SK-N-SH treated with all-trans-retinoic acid at 6 μM for 48 hours (cell line): ENCODE measurements at regions not wholly inside any gene's neighbourhood (a gene's known extent, or its start where the extent isn't known, plus 50 kb on each side); places are given as distances from the start of the nearest gene placed in this dataset.

Experiments
- ARNTL ChIP-seq: fragments of 450-650 bp; formaldehyde crosslinking; IDR thresholded peaks from 2 replicates; pipeline ENCODE4 v1.5.0; 2020; ENCODE audit warnings: low read depth, mild to moderate bottlenecking, moderate library complexity, borderline replicate concordance
- BACH2 ChIP-seq: fragments of 250-450 bp; sonication (Bioruptor Pico); IDR thresholded peaks from 2 replicates; pipeline ENCODE4 v1.9.0; 2021; ENCODE audit warnings: mild to moderate bottlenecking, borderline replicate concordance
- CSDC2 ChIP-seq: fragments of 250-450 bp; sonication (Bioruptor Pico); IDR thresholded peaks from 2 replicates; pipeline ENCODE4 v1.5.0; 2020; ENCODE audit warnings: mild to moderate bottlenecking, moderate library complexity
- CSRNP3 ChIP-seq: fragments of 250-450 bp; sonication (Bioruptor Pico); IDR thresholded peaks from 2 replicates; pipeline ENCODE4 v1.5.1; 2021; ENCODE audit warnings: mild to moderate bottlenecking, moderate library complexity
- GLIS3 ChIP-seq: fragments of 250-450 bp; sonication (Bioruptor Pico); IDR thresholded peaks from 2 replicates; pipeline ENCODE4 v1.5.0; 2020; ENCODE audit warnings: mild to moderate bottlenecking, moderate library complexity
- OSR1 ChIP-seq: fragments of 250-450 bp; sonication (Bioruptor Pico); IDR thresholded peaks from 2 replicates; pipeline ENCODE4 v1.8.0; 2022; ENCODE audit warnings: moderate library complexity, mild to moderate bottlenecking, inconsistent platforms
- PATZ1 ChIP-seq: fragments of 250-450 bp; sonication (Bioruptor Pico); IDR thresholded peaks from 2 replicates; pipeline ENCODE4 v1.8.0; 2020; ENCODE audit warnings: mild to moderate bottlenecking, moderate library complexity, borderline replicate concordance
- RARB ChIP-seq: fragments of 250-450 bp; sonication (Bioruptor Pico); IDR thresholded peaks from 2 replicates; pipeline ENCODE4 v1.8.0; 2021; ENCODE audit warnings: mild to moderate bottlenecking, moderate library complexity
- SNAI2 ChIP-seq: fragments of 250-450 bp; sonication (Bioruptor Pico); IDR thresholded peaks from 2 replicates; pipeline ENCODE4 v1.5.0; 2020; ENCODE audit warnings: mild to moderate bottlenecking, moderate library complexity
- TCF4 ChIP-seq: fragments of 250-450 bp; sonication (Bioruptor Pico); IDR thresholded peaks from 2 replicates; pipeline ENCODE4 v1.8.0; 2021; ENCODE audit warnings: mild to moderate bottlenecking, moderate library complexity, borderline replicate concordance
- TOX ChIP-seq: fragments of 250-450 bp; sonication (Bioruptor Pico); IDR thresholded peaks from 2 replicates; pipeline ENCODE4 v1.8.0; 2021; ENCODE audit warnings: mild to moderate bottlenecking, moderate library complexity, borderline replicate concordance
- ZFP30 ChIP-seq: fragments of 450-650 bp; formaldehyde crosslinking; IDR thresholded peaks from 2 replicates; pipeline ENCODE4 v1.5.0; 2022; ENCODE audit warnings: mild to moderate bottlenecking, moderate library complexity
- ZNF565 ChIP-seq: fragments of 450-650 bp; formaldehyde crosslinking; conservative IDR thresholded peaks from 2 replicates; pipeline ENCODE4 v1.5.0; 2020; ENCODE audit warnings: low read depth, mild to moderate bottlenecking, moderate library complexity
- TF ChIP-seq, protein P1 (sequence below): fragments of 250-450 bp; sonication (Bioruptor Pico); IDR thresholded peaks from 2 replicates; pipeline ENCODE4 v1.5.0; 2020; ENCODE audit warnings: mild to moderate bottlenecking, moderate library complexity

DNA sequence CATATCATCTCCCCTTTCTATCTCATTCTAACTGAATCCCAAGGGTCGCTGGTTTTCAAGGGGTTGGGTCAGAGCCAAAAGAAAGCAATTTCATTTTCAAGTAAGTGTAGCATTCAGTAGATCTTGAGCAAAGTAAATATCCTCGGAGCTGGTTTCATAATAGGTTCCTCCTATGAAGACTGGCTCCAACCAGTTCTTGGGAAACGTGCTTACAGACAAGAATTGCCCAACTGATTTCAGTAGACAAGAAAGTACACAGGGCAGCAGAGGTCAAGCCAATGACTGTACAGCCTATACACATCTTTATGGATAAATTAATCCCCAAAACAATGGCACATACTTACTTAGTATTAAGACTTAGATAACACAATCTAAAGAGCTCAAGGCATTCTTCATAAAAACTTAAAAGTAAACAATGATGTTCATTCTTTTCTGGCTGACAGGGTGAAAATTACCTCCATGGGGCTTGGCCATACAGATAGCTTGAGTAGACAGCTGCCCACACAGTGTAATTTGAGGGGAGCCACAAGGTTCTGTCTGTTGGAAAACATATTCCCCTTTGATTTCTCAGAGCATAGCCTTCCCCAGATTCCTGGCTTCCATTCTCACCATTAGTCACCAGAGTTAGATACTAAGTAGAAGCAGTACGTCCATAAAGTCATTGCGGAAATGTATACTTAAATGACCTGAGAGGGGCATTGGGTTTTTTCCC, 163.9 kb downstream of the ARRDC3 start:
- TF ChIP-seq CSRNP3 (no peak), CSDC2 (no peak), TCF4 (no peak), PATZ1 (no peak), ZFP30 (CRISPR knock-in tag) (no peak), ARNTL (CRISPR knock-in tag) (no peak), SNAI2 (CRISPR knock-in tag) (no peak), BACH2 (CRISPR knock-in tag) (no peak), OSR1 (no peak), TOX (CRISPR knock-in tag) (no peak), GLIS3 (CRISPR knock-in tag) (no peak), ZNF565 (CRISPR knock-in tag) (no peak), RARB (CRISPR knock-in tag) (no peak)
- TF ChIP-seq, protein P1, sequence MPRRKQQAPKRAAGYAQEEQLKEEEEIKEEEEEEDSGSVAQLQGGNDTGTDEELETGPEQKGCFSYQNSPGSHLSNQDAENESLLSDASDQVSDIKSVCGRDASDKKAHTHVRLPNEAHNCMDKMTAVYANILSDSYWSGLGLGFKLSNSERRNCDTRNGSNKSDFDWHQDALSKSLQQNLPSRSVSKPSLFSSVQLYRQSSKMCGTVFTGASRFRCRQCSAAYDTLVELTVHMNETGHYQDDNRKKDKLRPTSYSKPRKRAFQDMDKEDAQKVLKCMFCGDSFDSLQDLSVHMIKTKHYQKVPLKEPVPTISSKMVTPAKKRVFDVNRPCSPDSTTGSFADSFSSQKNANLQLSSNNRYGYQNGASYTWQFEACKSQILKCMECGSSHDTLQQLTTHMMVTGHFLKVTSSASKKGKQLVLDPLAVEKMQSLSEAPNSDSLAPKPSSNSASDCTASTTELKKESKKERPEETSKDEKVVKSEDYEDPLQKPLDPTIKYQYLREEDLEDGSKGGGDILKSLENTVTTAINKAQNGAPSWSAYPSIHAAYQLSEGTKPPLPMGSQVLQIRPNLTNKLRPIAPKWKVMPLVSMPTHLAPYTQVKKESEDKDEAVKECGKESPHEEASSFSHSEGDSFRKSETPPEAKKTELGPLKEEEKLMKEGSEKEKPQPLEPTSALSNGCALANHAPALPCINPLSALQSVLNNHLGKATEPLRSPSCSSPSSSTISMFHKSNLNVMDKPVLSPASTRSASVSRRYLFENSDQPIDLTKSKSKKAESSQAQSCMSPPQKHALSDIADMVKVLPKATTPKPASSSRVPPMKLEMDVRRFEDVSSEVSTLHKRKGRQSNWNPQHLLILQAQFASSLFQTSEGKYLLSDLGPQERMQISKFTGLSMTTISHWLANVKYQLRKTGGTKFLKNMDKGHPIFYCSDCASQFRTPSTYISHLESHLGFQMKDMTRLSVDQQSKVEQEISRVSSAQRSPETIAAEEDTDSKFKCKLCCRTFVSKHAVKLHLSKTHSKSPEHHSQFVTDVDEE (CRISPR knock-in tag) = no peak
